DND-41 (cell line): ENCODE measurements at regions not wholly inside any gene's neighbourhood (a gene's known extent, or its start where the extent isn't known, plus 50 kb on each side); places are given as distances from the start of the nearest gene placed in this dataset.

ENCODE experiments used
- CTCF ChIP-seq: IDR thresholded peaks from 2 replicates; pipeline ENCODE4 v1.5.1; 2012; ENCODE audit warnings: borderline replicate concordance, low read length, moderate library complexity, mild to moderate bottlenecking; ENCODE audit not compliant: poor library complexity, severe bottlenecking; ENCODE audit errors: extremely low read depth
- EZH2 ChIP-seq: IDR thresholded peaks from 3 replicates; pipeline ENCODE4 v1.6.1; 2012; ENCODE audit warnings: borderline replicate concordance, low read depth, mild to moderate bottlenecking, moderate library complexity, low read length, inconsistent platforms; ENCODE audit not compliant: severe bottlenecking

- TF ChIP-seq CTCF: no peak
- TF ChIP-seq EZH2: no peak
Observed at GRCh38 chr1:88068407-88068960, 615.6 kb upstream of the PKN2 start.
